Activated T-helper 1 cell treated with anti-CD3 and anti-CD28 coated beads, Interleukin-12 subunit alpha, Interleukin-12 subunit beta, Interleukin-2, Interleukin-4 antibody, amounts not matched to agents 30 ng/mL and 10 ng/mL and 1 ng/mL, durations not matched to agents 14 hours and 24 hours and 36 hours (primary cell): ENCODE measurements at regions not wholly inside any gene's neighbourhood (a gene's known extent, or its start where the extent isn't known, plus 50 kb on each side); places are given as distances from the start of the nearest gene placed in this dataset.

Source experiments
- DNase-seq: peaks from one replicate; pipeline ENCODE4 v3.0.0; 2021; ENCODE audit warnings: low spot score
- H3K27ac Mint-ChIP-seq: one replicate; pipeline ENCODE4 v1.8.0; 2021; ENCODE audit warnings: mild to moderate bottlenecking, mixed read lengths
- H3K27me3 Mint-ChIP-seq: one replicate; pipeline ENCODE4 v1.8.0; 2022; ENCODE audit warnings: mild to moderate bottlenecking, moderate library complexity, mixed read lengths; ENCODE audit not compliant: insufficient read depth
- H3K36me3 Mint-ChIP-seq: one replicate; pipeline ENCODE4 v1.8.0; 2021; ENCODE audit warnings: low read depth, mixed read lengths
- H3K4me1 Mint-ChIP-seq: one replicate; pipeline ENCODE4 v1.8.0; 2021; ENCODE audit warnings: low read depth, mixed read lengths
- H3K4me3 Mint-ChIP-seq: one replicate; pipeline ENCODE4 v1.8.0; 2021; ENCODE audit warnings: mild to moderate bottlenecking, moderate library complexity, mixed read lengths
- H3K9me3 Mint-ChIP-seq: one replicate; pipeline ENCODE4 v1.8.0; 2021; ENCODE audit warnings: mixed read lengths
- intact Hi-C: fragments of 100-400 bp; cut with micrococcal nuclease; formaldehyde crosslinking; loops from one replicate; pipeline ENCODE4 v1.15.1; 2024

DNA sequence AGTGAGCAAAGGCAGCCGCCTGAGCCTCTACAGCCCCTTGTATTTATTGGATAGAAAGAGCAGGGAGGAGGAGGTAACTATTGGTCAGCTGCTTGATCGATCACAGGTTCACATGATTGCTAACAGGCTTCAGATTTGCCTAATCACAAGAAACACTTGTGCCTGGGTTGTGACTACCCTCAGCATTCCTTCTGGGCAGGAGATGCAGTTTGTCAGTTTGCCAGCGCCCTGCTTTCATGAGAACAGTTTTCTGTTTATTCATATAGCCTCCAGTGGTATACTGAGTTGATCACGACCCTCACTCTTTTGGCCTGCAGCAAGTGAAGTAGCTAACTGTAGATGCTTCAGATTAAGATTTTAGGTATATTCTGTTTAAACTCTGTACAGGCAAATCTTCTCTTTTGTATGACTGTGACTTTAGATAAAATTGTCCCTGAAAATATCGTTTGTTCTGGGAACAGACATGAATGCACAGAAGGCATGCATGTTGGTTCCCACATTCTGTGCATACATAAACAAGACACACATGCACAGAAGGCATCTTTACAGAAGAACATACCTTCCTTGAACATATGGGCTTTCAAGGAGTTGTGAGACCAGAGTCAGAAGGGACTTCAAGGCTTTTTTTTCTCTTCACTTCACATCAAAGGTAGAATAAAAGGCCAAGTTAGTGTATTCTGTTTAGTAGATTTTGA, 422.4 kb upstream of the STEAP1 start:
- no peaks in the 10 kb centered on the region for H3K27me3 Mint-ChIP-seq
- H3K36me3 Mint-ChIP-seq = no peaks in the 10 kb centered on the region
- no peak overlapping the region for H3K27ac Mint-ChIP-seq
- no peak overlapping the region for H3K4me3 Mint-ChIP-seq
- H3K4me1 Mint-ChIP-seq = no peaks in the 10 kb centered on the region
- intact Hi-C loops = no loop called here
- no peaks in the 10 kb centered on the region for H3K9me3 Mint-ChIP-seq
- no peak for DNase-seq

DNA sequence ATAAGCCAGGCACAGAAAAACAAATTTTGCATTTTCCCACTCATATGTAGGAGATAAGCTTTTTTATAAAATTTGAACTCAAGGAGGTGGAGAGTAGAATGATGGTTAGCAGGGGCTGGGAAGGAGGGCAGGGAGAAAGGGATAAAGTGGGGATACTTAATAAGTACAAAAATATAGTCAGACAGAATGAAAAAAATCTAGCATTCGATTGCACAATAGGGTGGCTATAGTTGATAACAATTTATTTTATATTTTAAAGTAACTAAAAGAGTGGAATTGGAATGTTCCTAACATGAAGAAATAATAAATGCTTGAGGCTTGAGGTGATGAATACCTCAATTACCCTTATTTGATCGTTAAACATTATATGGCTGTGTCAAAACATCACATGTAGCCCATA, 415.7 kb upstream of the STEAP1 start:
- intact Hi-C loops = no loop called here
- no peaks in the 10 kb centered on the region for H3K27me3 Mint-ChIP-seq

DNA sequence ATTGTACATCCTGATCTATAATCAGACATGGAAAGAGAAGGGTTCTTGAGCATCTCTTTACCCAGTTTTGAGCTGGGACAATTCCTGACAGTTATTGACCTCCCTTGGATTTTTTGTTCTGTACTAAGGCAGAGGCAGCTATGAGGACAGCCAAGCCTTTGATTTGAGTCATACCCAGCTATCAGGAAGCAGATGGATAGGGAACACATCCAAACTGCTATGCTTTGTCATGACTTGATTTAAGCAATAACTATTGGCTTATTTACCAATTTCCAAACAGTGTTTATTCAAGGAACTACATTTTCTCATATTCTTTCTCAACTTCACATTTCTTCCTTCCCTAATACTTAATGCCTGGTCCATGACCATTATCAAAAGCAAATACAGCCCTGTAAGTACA, 396.4 kb upstream of the STEAP1 start:
- intact Hi-C loops = no loop called here
- Mint-ChIP-seq H3K4me3 (no peak overlapping the region), H3K27me3 (no peaks in the 10 kb centered on the region), H3K27ac (no peak overlapping the region), H3K36me3 (no peaks in the 10 kb centered on the region), H3K4me1 (no peaks in the 10 kb centered on the region), H3K9me3 (no peaks in the 10 kb centered on the region)
- no peak for DNase-seq

More for the DNA sequence above, 415.7 kb upstream of the STEAP1 start:
- Mint-ChIP-seq H3K4me3 (no peak overlapping the region), H3K27ac (no peak overlapping the region), H3K36me3 (no peaks in the 10 kb centered on the region), H3K4me1 (no peaks in the 10 kb centered on the region), H3K9me3 (no peaks in the 10 kb centered on the region)
- no peak for DNase-seq

GRCh38 chr7:89760690-89761089, 393.6 kb upstream of the STEAP1 start:
- no peak for DNase-seq
- H3K27ac Mint-ChIP-seq = no peak overlapping the region
- no peaks in the 10 kb centered on the region for H3K4me1 Mint-ChIP-seq
- intact Hi-C loops = no loop called here
- H3K4me3 Mint-ChIP-seq = no peak overlapping the region
- H3K9me3 Mint-ChIP-seq = no peaks in the 10 kb centered on the region
- no peaks in the 10 kb centered on the region for H3K36me3 Mint-ChIP-seq
- no peaks in the 10 kb centered on the region for H3K27me3 Mint-ChIP-seq

DNA sequence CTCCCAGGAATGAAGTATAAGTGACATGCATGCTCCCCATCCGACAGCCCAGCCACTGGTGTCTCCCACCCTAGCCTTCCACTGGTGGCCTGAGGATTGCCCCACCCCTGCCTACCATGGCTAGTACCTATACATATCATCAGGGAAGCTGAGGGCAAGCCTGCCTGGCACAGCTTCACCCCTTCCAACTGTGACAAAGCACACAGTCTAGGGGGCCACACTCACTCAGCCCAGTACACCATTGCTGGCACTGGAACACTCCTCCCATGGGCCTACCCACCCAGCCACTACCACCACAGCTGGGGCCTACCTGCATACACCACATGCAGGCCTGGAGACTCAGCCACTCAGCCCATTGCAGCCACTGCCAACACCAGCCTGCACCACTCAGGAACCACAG, 393.1 kb upstream of the STEAP1 start:
- no peak for DNase-seq
- no peaks in the 10 kb centered on the region for H3K9me3 Mint-ChIP-seq
- no peaks in the 10 kb centered on the region for H3K36me3 Mint-ChIP-seq
- H3K27ac Mint-ChIP-seq = no peak overlapping the region
- H3K27me3 Mint-ChIP-seq = no peaks in the 10 kb centered on the region
- H3K4me1 Mint-ChIP-seq = no peaks in the 10 kb centered on the region
- intact Hi-C loops = no loop called here
- no peak overlapping the region for H3K4me3 Mint-ChIP-seq

GRCh38 chr7:89770161-89770560, 384.1 kb upstream of the STEAP1 start:
- no peak for DNase-seq
- Mint-ChIP-seq H3K36me3 (no peaks in the 10 kb centered on the region), H3K4me1 (no peaks in the 10 kb centered on the region), H3K27me3 (no peaks in the 10 kb centered on the region), H3K4me3 (no peak overlapping the region), H3K27ac (no peak overlapping the region), H3K9me3 (no peaks in the 10 kb centered on the region)
- intact Hi-C loops = loop anchor here (5.0 kb wide), 1 partner anchor 983 kb away; no protein-coding TSS in a partner anchor

DNA sequence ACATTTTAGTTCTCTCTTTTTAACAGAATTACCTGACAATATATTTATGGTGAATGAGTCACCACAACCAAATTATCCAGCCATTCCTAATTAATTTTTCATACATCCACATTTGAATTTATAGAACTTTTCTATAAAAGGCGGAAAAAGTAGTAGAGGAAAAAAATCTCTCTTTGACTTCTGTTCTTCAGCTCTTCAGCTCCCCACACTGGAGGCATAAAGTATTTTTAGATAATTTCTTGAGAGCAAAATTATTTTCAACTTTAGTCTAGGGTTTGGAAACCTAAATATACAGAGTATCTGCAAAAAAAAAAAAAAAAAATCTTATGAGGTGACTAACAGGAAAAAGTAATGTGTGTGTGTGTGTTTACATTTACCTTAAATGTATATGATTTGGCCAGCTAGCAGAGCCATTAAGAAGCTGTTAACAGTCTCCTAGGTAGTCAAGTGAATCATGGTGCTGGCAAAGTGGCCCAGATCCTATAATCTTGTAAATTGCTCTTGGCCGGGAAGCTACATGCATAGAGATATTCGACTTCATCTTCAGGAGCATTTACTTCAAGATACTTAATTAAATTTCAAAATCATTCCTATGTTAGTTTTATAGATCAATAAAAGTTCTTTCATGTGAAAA, 383.1 kb upstream of the STEAP1 start:
- Mint-ChIP-seq H3K9me3 (no peaks in the 10 kb centered on the region), H3K4me3 (no peak overlapping the region), H3K36me3 (no peaks in the 10 kb centered on the region), H3K27me3 (no peaks in the 10 kb centered on the region), H3K27ac (no peak overlapping the region), H3K4me1 (no peaks in the 10 kb centered on the region)
- no peak for DNase-seq
- intact Hi-C loops = loop anchor here (5.0 kb wide), 1 partner anchor 984 kb away; no protein-coding TSS in a partner anchor

- Mint-ChIP-seq H3K4me1 (no peaks in the 10 kb centered on the region), H3K9me3 (no peaks in the 10 kb centered on the region), H3K4me3 (no peak overlapping the region), H3K27me3 (no peaks in the 10 kb centered on the region), H3K36me3 (no peaks in the 10 kb centered on the region), H3K27ac (no peak overlapping the region)
- no peak for DNase-seq
- intact Hi-C loops = loop anchor here (5.0 kb wide), 1 partner anchor 985 kb away; no protein-coding TSS in a partner anchor
These were observed 382.0 kb upstream of the STEAP1 start for GRCh38 chr7:89772276-89772675.

DNA sequence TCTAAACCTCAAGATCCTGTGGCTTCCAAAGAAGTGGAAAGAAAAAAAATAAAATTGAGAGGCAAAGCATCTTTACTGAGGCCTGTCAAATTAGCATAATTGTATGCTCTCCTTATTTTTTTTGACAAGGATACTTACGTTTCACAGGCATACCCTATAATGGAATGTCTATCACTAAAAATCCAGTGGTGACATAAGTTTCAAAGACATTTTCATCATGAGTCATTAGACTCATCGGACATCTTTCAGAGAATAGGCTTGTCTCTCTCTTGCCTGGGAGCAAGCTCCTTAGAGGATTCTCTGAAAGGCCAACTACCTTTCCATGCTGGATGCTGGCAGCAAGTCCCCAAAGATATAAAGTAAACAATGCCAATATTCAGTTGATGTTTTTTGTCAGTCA, 380.7 kb upstream of the STEAP1 start:
- intact Hi-C loops = loop anchor here (5.0 kb wide), 1 partner anchor 986 kb away; no protein-coding TSS in a partner anchor

GRCh38 chr7:89775459-89775858, 378.8 kb upstream of the STEAP1 start:
- intact Hi-C loops = no loop called here
- H3K4me1 Mint-ChIP-seq = no peaks in the 10 kb centered on the region
- no peaks in the 10 kb centered on the region for H3K9me3 Mint-ChIP-seq

More for the DNA sequence above, 380.7 kb upstream of the STEAP1 start:
- no peak overlapping the region for H3K4me3 Mint-ChIP-seq
- no peak overlapping the region for H3K27ac Mint-ChIP-seq
- no peaks in the 10 kb centered on the region for H3K4me1 Mint-ChIP-seq
- DNase-seq = no peak
- H3K27me3 Mint-ChIP-seq = no peaks in the 10 kb centered on the region
- no peaks in the 10 kb centered on the region for H3K9me3 Mint-ChIP-seq
- H3K36me3 Mint-ChIP-seq = no peaks in the 10 kb centered on the region

DNA sequence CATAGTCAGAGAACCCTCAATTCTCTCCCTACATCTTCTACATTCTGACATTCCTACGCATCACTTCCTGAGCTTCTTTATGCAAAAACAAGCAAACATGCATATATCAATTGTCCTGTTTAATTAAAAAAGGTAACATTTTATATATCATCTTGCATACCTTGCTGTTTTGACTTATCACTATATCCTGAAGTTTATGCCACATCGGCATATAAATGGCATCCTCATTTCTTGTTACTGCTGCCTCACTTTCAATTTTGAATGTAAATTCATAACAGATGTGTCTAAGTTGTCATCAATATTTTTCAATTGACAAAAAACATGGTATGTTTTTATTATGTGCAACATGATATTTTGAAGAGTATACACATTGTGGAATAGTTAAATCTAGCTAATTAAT, 377.3 kb upstream of the STEAP1 start:
- H3K4me1 Mint-ChIP-seq = no peaks in the 10 kb centered on the region
- no peak overlapping the region for H3K4me3 Mint-ChIP-seq
- DNase-seq = no peak
- no peaks in the 10 kb centered on the region for H3K27me3 Mint-ChIP-seq
- no peak overlapping the region for H3K27ac Mint-ChIP-seq
- intact Hi-C loops = no loop called here
- H3K9me3 Mint-ChIP-seq = no peaks in the 10 kb centered on the region
- no peaks in the 10 kb centered on the region for H3K36me3 Mint-ChIP-seq

More at GRCh38 chr7:89775459-89775858, 378.8 kb upstream of the STEAP1 start:
- Mint-ChIP-seq H3K27ac (no peak overlapping the region), H3K36me3 (no peaks in the 10 kb centered on the region), H3K27me3 (no peaks in the 10 kb centered on the region), H3K4me3 (no peak overlapping the region)
- DNase-seq = no peak

- Mint-ChIP-seq H3K4me3 (no peak overlapping the region), H3K27ac (no peak overlapping the region), H3K27me3 (no peaks in the 10 kb centered on the region), H3K36me3 (no peaks in the 10 kb centered on the region), H3K4me1 (no peaks in the 10 kb centered on the region), H3K9me3 (no peaks in the 10 kb centered on the region)
- DNase-seq = no peak
- intact Hi-C loops = no loop called here
These were observed 376.8 kb upstream of the STEAP1 start for GRCh38 chr7:89777499-89777898.

DNA sequence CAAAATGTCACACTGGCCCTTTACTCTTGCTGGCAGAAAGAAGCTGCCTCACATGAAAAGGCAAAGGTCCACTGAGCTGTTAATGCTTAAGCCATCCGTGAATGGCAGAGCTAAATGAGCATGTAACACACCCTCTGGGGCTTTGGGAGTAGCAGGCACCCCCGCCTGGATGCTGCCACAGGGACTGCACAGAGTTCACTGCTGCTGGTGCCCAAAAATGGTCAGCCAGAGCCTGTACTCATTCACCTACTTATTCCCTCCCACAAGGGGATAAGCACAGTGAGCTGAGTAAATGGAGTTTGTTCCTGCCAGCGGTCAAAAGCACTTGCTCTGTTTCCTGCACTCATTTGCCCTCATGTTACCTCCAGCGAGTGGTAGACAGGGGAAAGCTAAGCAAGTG, 374.0 kb upstream of the STEAP1 start:
- no peaks in the 10 kb centered on the region for H3K36me3 Mint-ChIP-seq
- H3K4me3 Mint-ChIP-seq = no peak overlapping the region
- H3K9me3 Mint-ChIP-seq = no peaks in the 10 kb centered on the region
- no peaks in the 10 kb centered on the region for H3K27me3 Mint-ChIP-seq
- no peaks in the 10 kb centered on the region for H3K4me1 Mint-ChIP-seq
- H3K27ac Mint-ChIP-seq = no peak overlapping the region
- intact Hi-C loops = no loop called here
- DNase-seq = no peak
